Hindlimb muscle (tissue), 1 donor: ENCODE measurements at regions not wholly inside any gene's neighbourhood (a gene's known extent, or its start where the extent isn't known, plus 50 kb on each side); places are given as distances from the start of the nearest gene placed in this dataset.

Source experiments
- DNase-seq: peaks from one replicate; pipeline ENCODE4 v3.0.0-alpha.2; 2013

DNA sequence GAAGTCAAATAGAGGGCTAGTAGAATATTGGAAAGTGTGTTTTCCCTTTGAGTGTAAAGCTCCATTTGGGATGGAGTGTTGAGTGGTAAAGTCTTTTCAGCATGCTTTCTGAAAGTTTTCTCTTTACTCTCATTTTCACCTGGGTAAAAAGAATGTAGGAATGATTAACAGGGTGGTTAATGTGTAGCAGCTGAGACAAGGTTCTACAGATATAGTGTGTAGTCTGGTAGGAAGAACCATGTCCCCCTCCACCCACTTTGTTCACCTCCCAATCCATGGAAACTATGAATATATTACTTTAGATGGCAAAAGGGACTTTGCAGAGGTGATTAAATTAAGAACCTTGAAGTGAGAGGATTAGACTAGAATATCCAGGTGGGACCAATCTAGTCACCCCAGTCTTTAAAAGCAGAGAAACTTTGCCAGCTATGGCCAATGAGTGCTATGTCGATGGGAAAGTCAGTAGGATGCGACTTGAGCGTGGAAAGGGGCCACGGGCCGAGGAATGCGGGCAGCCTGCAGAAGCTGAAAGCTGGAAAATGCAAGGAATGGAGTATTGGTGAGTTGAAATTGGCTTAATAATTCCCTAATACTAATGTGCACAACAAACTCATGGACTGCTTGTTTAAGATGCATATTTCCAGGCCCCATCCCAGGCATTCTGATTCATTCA lies 166.3 kb upstream of the AHR start:
- DNase-seq = no peak

DNA sequence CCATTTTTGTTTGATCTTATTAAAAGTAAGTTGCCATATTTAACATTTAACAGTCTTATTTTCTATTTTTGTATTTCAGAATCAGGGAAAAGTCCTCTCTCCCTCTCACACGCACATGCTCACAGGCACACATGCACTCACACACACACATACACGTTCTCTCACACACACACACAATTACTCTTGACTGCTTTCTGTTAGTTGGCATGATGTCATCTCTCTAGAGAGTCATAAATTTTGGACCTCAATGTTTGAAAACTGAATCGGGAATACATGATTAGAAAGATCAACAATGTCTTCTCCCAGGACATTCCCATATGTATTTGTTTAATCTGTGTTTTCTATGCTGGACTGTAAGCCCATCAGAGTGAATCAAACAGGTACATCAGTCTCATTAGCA lies 165.7 kb upstream of the AHR start:
- no peak for DNase-seq

DNA sequence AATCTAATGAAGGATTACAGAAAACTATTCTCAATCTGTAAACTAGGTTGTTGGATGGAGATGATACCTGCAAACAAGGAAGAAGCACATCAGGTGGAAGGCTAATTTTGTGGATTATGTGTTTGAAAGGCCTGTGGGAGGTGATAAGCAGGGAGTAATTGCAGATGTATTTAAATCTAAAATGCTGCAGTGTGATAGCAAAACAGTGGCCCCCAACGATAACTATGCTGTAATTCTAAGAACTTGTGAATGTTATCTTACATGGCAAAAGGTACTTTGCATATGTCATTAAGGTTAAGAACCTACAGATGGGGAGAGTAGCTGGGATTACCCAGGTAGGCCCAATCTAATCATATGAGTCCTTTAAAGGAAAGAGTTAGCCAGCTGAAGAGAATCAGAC lies 164.5 kb upstream of the AHR start:
- DNase-seq = no peak

DNA sequence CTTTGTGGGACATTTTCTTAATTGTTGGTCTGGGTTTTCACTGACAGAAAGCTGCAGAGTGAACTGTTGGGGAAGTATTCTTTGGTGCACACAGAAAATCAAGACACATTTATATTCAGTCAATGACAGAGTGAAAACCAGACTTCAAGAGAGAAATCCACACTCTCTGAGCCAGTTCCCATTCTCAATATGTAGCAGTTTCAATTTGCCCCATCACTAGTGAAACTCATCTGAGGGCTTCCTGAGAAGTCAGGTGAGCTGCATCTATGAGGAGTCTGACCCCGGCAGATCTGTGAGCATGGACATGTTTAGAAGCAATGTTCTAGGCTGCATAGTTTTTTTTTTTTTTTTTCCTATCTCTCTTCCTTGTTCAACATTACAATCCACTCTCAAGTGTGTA lies 163.7 kb upstream of the AHR start:
- no peak for DNase-seq

DNA sequence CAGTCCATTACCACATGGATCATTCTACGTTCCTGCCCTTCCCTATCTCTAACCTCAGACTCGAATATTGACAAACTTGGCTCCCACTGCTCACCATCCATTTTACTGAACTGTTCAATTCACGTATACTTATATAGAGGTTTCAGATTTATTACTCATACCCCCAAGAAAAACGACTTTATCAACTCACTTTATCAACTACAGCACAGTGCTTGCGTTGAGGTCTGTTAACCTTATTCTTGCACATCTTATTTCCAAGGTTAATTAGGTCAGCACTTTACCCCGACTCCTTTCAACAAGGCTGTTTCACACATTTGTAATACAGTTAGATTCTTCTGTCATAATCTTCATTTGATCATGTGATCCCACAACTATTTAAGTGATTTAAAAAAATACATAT lies 162.3 kb upstream of the AHR start:
- no peak for DNase-seq

DNA sequence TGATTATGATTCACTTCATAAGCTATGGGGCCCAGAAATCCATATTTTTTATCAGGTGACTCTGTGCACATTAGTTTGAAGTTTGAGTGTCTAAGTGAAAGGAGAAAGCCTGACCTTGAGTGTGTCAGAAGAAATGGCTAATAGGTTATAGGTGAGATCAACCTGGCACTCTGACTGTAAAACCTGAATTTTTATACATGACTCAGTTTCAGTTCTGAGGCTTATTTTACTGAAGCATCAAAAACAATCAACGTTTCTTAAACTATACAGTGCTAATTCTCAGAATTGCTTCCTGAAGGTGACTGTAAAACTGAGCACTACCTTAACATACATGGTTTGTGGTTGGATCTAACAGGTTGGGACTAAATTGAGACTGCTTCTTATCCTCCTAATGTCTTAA lies 159.4 kb upstream of the AHR start:
- DNase-seq = no peak

DNA sequence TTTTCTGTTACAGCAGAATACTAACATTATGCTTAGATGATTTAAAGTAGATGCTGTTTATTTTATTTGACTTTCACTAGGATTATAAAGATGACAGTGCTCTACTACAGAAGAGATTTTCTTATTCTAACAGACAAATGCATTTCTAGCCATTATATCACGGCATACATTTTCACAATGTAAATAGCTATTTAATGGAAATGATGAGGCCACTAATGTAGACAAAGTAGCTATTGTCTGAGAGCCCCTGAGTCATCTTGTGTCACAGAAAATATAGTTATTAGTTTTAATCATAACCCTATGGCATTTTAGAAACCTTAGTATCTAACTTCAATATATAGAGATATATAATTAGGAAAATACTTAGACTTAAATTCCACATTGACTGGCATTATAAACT lies 158.0 kb upstream of the AHR start:
- DNase-seq = no peak

DNA sequence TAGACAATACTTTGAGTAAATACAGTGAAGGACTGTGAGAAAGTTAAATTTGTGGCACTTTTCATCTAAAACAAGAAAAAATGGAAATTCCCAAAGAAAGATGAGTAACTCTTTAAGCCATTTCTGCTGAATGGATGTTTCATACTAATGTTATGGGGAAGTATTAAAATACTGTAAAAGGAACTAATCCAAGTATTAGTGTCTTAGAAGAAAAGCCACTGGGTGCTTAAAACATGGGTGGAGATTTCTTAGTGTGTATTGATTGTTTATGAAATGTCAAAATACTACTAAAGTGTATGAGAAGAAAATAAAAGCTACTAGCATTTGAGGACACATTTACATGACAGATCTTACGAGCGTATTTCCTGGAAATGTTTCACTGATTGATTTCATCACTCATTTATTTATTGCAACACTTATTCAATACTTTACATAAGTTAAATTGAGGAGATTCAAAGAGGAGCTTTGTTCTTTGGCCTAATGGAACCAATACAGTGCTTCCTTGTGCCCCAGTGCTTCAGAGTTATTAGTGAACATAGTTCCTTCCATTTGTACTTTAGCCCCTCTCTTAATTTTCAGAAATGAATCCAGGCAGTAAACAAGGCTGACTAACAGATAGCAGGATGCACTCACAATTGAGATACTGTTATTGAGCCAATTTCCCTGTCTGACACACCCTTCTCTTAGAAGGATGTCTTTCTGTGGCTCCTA lies 155.5 kb upstream of the AHR start:
- DNase-seq = no peak

DNA sequence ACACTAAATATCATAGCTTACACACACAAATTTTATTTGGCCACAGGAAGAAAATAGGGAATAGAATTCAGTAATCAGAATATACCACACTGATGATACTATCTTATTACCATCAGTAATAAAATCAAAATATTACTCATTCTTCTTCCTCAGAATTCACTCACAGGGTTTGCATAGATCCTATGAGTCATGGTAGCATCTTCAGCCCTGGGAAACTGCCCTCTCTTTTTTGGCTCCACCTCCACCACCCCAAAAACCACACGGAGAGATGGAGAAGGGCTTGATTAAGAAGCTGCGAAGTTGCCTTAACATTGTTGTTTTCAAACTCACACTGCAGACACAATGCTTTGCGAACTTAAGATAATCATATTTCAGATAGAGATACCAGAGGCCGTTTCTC lies 154.1 kb upstream of the AHR start:
- no peak for DNase-seq

DNA sequence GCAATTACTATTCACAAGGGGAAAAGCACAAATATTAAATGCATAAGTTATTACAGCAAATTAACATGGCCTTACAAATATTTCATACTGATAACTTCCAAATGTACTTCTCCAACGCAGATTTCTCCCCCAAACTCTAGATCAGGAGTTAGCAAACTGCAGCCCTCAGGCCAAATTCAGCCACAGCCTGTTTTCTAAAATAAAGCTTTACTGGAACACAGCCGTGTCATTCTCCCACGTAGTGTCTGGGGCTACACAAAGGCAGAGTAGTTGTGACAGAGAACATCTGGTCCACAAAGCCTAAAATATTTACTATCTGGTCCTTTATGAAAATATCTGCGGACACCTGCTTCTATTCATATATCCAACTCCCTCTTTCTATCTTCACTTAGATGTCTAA lies 151.8 kb upstream of the AHR start:
- DNase-seq = no peak

DNA sequence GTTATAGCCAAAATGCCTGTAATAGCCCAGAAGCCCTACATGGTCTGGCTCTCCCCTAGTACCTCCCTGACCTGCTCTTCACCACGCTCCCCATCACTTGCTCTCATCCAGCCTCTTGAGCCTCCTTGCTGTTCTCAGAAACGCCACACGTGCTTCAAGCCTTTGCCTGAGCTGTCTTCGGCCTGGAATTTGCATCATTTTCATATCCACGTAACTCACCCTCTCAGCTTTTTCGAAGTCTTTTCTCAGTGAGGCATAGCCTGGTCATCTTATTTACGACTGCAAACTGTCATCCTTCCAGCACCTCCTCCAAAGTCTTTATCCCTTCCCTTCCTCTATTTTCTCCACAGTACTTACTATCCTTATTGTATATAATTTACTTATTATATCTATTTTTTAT lies 151.0 kb upstream of the AHR start:
- no peak for DNase-seq

DNA sequence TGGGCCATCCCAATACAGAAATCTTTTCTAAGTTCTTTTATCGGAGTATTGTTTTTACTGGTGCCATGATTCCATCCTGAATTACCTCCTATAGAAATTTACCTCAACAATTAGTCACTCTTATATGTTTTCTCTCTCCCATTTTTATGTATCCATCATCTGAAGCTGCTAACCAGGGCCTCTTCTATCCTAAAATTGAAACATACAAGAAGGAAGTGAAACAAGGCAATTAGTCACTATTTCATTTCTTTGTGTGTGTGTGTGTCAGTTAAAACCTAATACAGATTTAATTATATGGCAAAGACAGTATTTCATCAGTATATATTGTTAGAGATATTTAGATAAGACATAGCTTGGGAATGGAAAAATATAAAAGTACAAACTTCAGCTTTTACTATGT lies 148.4 kb upstream of the AHR start:
- no peak for DNase-seq

DNA sequence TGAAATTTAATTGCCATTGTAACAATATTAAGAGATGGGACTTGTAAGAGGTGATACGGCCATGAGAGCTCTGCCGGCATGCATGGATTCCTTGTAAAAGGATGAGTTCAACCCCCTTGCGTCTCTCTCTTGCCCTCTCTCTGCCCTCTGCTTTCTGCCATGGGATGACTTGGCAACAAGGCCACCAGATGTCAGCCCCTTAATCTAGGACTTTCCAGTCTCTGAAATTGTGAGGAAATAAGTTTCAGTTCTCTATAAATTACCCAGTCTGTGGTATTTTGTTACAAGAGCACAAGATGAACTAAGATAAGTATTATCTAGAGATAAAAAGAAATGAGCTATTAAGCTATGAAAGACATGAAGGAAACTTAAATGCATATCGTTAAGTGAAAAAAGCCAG lies 145.7 kb upstream of the AHR start:
- DNase-seq = no peak

DNA sequence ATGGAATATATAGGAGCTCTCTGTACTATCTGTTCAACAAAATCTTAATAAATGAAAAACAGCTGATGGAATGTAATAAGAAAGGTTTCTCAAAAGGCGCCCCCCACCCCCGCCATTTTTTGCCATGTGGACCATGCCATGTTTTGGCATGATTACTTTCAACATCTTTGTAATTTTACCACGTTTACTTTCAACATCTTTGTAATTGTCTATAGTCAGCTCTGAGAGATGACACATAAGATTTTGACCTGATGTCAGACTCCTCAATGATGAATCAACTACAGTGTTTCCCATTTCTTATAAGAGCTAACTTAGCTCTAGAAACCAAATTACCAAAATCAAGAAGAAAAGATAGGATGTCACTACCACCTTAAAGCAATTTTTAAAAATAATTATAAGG lies 144.9 kb upstream of the AHR start:
- no peak for DNase-seq

DNA sequence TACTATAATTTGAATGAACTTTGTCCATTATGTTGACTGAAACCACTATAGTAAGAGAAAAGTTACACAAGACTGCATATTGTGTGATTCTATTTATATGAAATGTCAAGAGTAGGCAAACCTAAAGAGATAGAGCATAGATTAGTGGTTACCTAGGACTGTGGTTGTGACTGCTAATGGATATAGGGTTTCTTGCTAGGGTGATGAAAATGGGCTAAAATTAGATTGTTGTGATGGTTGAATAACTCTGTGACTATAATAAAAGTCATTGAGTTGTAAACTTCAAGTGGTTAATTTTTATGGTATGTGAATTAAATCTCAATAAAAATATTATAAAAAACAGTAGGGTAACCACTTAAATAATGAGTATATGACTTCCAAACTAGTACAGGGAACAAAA lies 142.9 kb upstream of the AHR start:
- no peak for DNase-seq

DNA sequence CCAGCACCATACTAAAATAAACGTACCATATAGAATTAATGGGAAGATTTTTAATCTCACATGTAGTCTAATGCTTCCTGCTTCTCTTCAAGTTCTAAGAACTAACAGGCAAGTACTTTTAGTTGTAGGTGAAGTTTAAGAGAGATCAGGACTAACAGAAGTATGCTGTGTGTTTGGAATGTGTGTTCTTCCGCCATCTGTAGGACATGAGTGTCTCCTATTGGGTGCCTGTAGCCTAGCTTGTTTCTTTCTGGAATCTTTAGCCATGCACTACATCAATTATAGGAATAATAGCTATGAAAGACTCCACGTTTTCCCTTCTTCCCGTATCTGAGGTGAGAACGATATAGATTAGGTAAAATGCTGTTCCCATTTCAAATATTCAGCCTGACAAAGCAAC lies 140.2 kb upstream of the AHR start:
- no peak for DNase-seq

DNA sequence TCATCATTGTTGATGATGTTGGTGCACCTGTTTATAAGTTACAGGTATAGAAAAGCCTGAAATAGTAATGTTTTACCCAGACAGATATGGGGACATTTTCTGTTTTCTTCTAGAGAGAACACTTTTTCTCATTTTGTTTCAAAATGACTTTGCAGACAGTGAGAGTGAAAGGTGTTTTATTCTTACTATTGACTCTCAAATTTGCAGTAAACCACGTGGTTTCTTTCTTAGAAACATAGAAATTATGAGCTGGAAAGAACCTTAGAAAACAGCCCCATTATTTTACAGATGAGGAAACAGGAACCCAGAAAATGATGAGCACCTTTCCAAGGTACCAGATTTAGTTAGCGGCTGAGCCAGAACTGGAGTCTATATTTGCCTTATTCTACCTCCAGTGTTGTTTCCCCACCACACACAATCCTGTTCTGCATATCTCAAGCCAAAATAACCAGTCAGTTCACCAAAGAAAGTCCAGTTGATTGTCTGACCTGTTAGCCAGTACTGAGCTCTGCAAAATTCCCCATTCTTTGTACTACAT lies 138.9 kb upstream of the AHR start:
- DNase-seq = no peak

DNA sequence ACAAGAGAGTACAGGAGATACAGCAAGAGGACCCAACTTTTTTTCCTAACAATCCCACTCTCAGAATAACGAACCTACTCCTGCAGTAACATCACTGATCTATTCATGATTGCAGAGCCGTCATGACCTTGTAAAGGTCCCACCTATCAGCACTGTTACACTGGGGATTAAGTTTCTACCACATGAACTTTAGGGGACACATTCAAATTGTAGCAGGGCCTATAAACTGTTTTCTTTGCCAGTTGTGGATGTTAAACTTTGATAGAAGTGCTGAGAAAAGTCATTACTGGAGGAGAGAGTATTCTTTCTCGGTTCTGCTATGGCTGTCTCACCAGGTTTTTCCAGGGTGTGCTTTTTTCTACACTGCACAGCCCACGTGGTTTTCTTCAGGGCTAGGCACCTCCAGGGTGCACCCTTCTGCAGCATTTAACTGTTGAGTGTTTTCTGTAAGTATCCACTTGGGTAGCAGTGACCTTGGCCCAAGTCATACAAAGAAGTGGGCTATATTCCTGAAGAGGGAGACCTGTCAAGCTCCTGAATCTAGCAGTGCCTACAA lies 131.6 kb upstream of the AHR start:
- no peak for DNase-seq

DNA sequence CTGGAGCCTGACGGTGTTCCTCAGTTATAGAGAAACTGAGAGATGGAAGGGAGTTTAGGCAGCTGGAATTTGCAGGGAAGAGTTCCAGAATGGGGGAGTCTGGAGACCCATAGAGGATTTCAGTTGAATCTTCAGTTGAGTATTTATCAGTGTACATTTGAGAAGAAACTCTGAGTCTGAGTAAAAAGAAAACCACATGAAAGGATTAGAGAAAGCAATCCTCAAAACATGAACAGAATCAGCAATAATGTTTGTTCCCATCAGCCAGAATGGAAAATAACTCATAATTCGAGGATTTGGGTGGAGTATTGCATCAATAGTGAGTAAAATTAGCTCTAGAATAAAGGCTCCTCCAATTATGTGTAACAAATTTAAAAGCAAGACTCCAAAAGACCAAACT lies 130.0 kb upstream of the AHR start:
- no peak for DNase-seq

DNA sequence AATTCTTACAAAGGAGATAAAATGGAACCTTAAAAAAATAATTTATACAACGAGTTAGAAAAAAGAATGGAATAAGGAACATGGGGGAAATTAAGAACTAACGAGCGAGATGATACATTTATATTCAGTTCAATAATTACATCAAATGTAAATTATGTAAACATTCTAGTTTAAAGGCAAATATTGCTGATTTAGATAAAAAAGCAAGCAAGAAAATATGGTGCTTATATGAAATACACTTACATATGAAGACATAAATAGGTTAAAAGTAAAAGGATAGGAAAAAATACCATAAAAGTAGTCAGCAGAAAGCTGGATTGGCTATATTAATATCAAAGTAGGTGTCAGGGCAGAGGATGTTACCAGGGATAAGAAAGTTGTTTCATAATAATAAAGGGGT lies 127.0 kb upstream of the AHR start:
- no peak for DNase-seq

DNA sequence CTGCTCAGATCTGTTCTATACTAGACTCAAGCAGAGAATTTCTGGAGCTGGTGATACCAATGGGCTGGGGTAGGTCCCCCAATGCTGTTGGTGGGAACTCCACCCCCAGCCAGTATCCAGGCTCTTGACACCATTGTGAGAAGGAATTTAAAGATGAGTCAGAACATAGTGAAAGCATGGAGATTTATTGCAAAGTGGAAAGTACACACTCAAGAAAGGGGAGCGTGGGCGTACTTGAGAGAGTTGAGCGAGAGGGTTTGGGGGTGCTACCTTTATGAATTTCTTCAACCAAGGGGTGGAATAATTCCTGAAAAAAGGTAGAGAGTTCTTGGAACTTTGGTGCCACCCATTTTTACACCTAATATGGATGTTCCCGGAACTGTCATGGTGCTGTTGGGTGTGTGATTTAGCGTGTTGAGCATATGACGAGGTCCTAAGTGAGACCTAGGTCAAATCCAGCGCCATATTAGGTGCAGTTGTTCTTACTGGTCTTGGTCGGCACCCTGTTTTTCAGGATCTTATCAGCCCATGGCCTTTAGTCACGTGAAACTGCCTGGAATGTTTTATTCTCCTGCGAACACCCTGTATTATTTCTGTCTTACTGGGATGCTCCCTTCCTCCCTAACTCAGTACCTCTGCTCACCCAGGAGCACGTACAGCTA lies 122.0 kb upstream of the AHR start:
- DNase-seq = no peak

DNA sequence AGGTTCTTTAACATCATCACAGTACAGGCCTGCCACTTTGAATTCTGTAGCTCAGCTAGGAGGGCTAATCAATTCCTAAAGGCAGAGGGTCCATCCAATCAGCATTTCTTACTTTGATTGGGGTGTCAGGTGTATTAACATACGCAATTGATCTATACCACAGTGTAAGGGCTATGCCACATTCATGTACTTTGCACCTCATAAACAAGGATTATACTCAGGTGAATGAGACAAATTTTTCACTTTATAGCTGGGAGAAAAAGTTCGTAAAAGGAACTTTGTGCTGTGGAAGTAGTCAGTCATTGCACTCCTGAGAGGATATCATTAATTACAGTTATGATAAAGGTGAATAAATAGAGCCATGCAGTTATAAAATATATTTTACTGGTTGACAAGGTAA lies 119.9 kb upstream of the AHR start:
- no peak for DNase-seq

DNA sequence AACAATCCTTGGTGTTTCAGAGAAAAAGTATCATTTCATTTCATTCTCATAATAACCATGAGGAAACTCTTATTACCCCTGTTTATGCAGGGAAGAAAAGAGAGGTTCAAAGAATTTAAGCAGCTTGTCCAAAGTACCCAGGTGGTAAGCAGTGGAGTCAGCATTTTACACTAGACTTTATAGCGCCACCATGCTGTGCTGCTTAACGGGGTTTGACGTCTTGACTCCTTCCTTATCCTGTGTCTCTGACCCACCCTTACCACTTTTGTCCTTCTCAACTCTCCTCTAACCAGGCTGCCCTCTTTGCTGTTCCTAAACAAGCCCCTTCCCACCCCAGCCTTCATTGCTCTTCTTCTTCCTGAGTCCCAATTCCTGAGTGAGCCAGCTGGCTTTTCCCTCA lies 117.0 kb upstream of the AHR start:
- no peak for DNase-seq
